Liver (tissue), 8 donors: ENCODE measurements at regions not wholly inside any gene's neighbourhood (a gene's known extent, or its start where the extent isn't known, plus 50 kb on each side); places are given as distances from the start of the nearest gene placed in this dataset.

ENCODE experiments used
- DNase-seq: peaks from one replicate; pipeline ENCODE4 v3.0.0-alpha.2; 2017; ENCODE audit warnings: low spot score
- H3K27ac ChIP-seq, 2 donors: one replicate each; pipeline ENCODE4 v1.7.0; 2013; ENCODE audit warnings: inconsistent platforms in 2 of 2, low read length in 2 of 2, control low read depth in 1 of 2, low read depth in 1 of 2, mild to moderate bottlenecking in 1 of 2
- H3K27me3 ChIP-seq, 4 donors: one replicate each; pipeline versions ENCODE4 v1.6.1 to v1.7.0; 2013; ENCODE audit warnings: low read length in 3 of 4, inconsistent platforms in 1 of 4, mild to moderate bottlenecking in 1 of 4, moderate library complexity in 1 of 4; ENCODE audit not compliant: control insufficient read depth in 4 of 4, insufficient read depth in 4 of 4
- H3K36me3 ChIP-seq, 4 donors: one replicate each; pipeline versions ENCODE4 v1.6.1 to v1.7.0; 2013; ENCODE audit warnings: low read length in 3 of 4, mild to moderate bottlenecking in 3 of 4, low read depth in 1 of 4, moderate library complexity in 1 of 4; ENCODE audit not compliant: control insufficient read depth in 4 of 4, insufficient read depth in 3 of 4
- H3K4me1 ChIP-seq, 4 donors: one replicate each; pipeline versions ENCODE4 v1.6.1 to v1.7.0; 2013; ENCODE audit warnings: low read length in 3 of 4, mild to moderate bottlenecking in 3 of 4, moderate library complexity in 1 of 4; ENCODE audit not compliant: control insufficient read depth in 4 of 4, insufficient read depth in 4 of 4
- H3K4me3 ChIP-seq, 3 donors: one replicate each; pipeline versions ENCODE4 v1.6.1 to v1.7.0; 2013; ENCODE audit warnings: low read length in 3 of 3, control low read depth in 1 of 3, low read depth in 1 of 3, mild to moderate bottlenecking in 1 of 3
- H3K9ac ChIP-seq, 2 donors: one replicate each; pipeline ENCODE4 v1.7.0; 2013; ENCODE audit warnings: low read length in 2 of 2, mild to moderate bottlenecking in 2 of 2, moderate library complexity in 2 of 2, control low read depth in 1 of 2, low read depth in 1 of 2
- H3K9me3 ChIP-seq, 4 donors: one replicate each; pipeline versions ENCODE4 v1.6.1 to v1.7.0; 2013; ENCODE audit warnings: low read length in 3 of 4; ENCODE audit not compliant: control insufficient read depth in 4 of 4
- EGR1 ChIP-seq, 2 donors: IDR thresholded peaks; 2 replicates each; pipeline ENCODE4 v1.6.1; 2016 to 2018; ENCODE audit warnings: antibody characterized with exemption in 2 of 2, low read depth in 2 of 2
- FOXA1 ChIP-seq: IDR thresholded peaks from 2 replicates; pipeline ENCODE4 v1.6.1; 2016; ENCODE audit warnings: antibody characterized with exemption
- FOXA2 ChIP-seq: IDR thresholded peaks from 2 replicates; pipeline ENCODE4 v1.6.1; 2016; ENCODE audit warnings: antibody characterized with exemption
- GABPA ChIP-seq, 2 donors: IDR thresholded peaks in 1 of 2; conservative IDR thresholded peaks in 1 of 2; 2 replicates each; pipeline ENCODE4 v1.6.1; 2016; ENCODE audit warnings: antibody characterized with exemption in 2 of 2, mild to moderate bottlenecking in 1 of 2, moderate library complexity in 1 of 2
- HNF4A ChIP-seq, 2 donors: conservative IDR thresholded peaks; 2 replicates each; pipeline ENCODE4 v1.6.1; 2016; ENCODE audit warnings: antibody characterized with exemption in 2 of 2, mild to moderate bottlenecking in 2 of 2
- HNF4G ChIP-seq: IDR thresholded peaks from 2 replicates; pipeline ENCODE4 v1.6.1; 2016; ENCODE audit warnings: antibody characterized with exemption
- JUND ChIP-seq, 2 donors: IDR thresholded peaks; 2 replicates each; pipeline ENCODE4 v1.6.1; 2016; ENCODE audit warnings: antibody characterized with exemption in 2 of 2
- NR2F2 ChIP-seq: IDR thresholded peaks from 2 replicates; pipeline ENCODE4 v1.6.1; 2016; ENCODE audit warnings: antibody characterized with exemption
- RAD21 ChIP-seq, 2 donors: IDR thresholded peaks; 2 replicates each; pipeline ENCODE4 v1.6.1; 2016; ENCODE audit warnings: antibody characterized with exemption in 2 of 2, mild to moderate bottlenecking in 2 of 2
- RXRA ChIP-seq, 2 donors: IDR thresholded peaks; 2 replicates each; pipeline ENCODE4 v1.6.1; 2017 to 2018; ENCODE audit warnings: antibody characterized with exemption in 2 of 2, mild to moderate bottlenecking in 1 of 2
- SP1 ChIP-seq: IDR thresholded peaks from 2 replicates; pipeline ENCODE4 v1.6.1; 2018; ENCODE audit warnings: antibody characterized with exemption, mild to moderate bottlenecking
- TAF1 ChIP-seq: conservative IDR thresholded peaks from 2 replicates; pipeline ENCODE4 v1.6.1; 2016; ENCODE audit warnings: antibody characterized with exemption, mild to moderate bottlenecking
- YY1 ChIP-seq: IDR thresholded peaks from 2 replicates; pipeline ENCODE4 v1.6.1; 2016; ENCODE audit warnings: antibody characterized with exemption, mild to moderate bottlenecking
- WGBS: extraction: QIAGEN DNeasy Blood & Tissue Kit; methylation state at CpG from one replicate; pipeline ENCODE4 v1.1.7; 2013; 5-methylcytosine and 5-hydroxymethylcytosine counted together
- TF ChIP-seq, protein P1 (sequence below): IDR thresholded peaks from 2 replicates; pipeline ENCODE4 v1.6.1; 2016; ENCODE audit warnings: antibody characterized with exemption
- TF ChIP-seq, protein P2 (sequence below): IDR thresholded peaks from 2 replicates; pipeline ENCODE4 v1.6.1; 2016; ENCODE audit warnings: antibody characterized with exemption
- TF ChIP-seq, protein P3 (sequence below): fragments of 150-350 bp; IDR thresholded peaks from 2 replicates; pipeline ENCODE4 v1.5.1; 2017; ENCODE audit warnings: improper control_type of control experiment, low read depth, low read length; ENCODE audit not compliant: missing input control
- TF ChIP-seq, protein P4 (sequence below): IDR thresholded peaks from 2 replicates; pipeline ENCODE4 v1.6.1; 2016; ENCODE audit warnings: antibody characterized with exemption
- TF ChIP-seq, protein P5 (sequence below): IDR thresholded peaks from 2 replicates; pipeline ENCODE4 v1.6.1; 2016; ENCODE audit warnings: antibody characterized with exemption, mild to moderate bottlenecking
- donor health status: healthy.
- donor health status: healthy.
- donor health status: healthy.
- donor health status: healthy.
- donor health status: healthy.

DNA sequence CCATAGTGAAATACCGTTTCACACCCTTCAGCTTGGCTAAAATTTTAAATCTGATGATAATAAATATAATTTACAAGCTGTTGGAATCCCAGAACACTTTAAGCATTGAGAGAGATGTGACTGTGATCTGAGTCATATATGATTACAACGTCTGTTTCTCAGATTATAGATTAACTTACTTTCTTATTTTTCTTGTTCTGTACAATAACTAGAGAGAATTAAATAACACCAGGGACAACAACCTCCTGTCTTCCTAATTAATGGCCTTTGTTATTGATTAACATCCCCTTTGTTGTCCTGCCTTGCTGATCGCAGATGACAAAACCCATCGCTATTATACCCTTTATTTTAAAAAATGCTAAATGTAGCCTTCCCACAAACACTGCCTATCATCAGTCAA, 87.8 kb upstream of the EZR start:
- H3K4me3 ChIP-seq = no peak overlapping the region
- no peak overlapping the region for H3K9ac ChIP-seq
- peaks cover 2 to 12% (median 8%) of the 10 kb centered on the region in 4 donors for H3K9me3 ChIP-seq
- no peak for DNase-seq
- H3K27ac ChIP-seq = no peak overlapping the region
- WGBS = 86% methylated on average over 4 of the region's 4 CpGs
- H3K4me1 ChIP-seq = no peaks in the 10 kb centered on the region
- H3K36me3 ChIP-seq = no peaks in the 10 kb centered on the region
- TF ChIP-seq, protein P1, sequence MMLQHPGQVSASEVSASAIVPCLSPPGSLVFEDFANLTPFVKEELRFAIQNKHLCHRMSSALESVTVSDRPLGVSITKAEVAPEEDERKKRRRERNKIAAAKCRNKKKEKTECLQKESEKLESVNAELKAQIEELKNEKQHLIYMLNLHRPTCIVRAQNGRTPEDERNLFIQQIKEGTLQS = no peak
- TF ChIP-seq YY1 (no peak), EGR1 (IDR thresholded peaks at IDR 0.05; ENCODE audit: low read depth in 2 of 2) (no peak), GABPA (IDR thresholded peaks at IDR 0.05 in 1 of 2, conservative IDR thresholded peaks at IDR 0.05 in 1 of 2) (no peak), JUND (IDR thresholded peaks at IDR 0.05) (no peak), FOXA1 (no peak), RAD21 (IDR thresholded peaks at IDR 0.05) (no peak), NR2F2 (no peak), SP1 (no peak), HNF4G (no peak), HNF4A (conservative IDR thresholded peaks at IDR 0.05) (no peak), FOXA2 (no peak), TAF1 (no peak), RXRA (IDR thresholded peaks at IDR 0.05) (no peak)
- TF ChIP-seq, protein P2, sequence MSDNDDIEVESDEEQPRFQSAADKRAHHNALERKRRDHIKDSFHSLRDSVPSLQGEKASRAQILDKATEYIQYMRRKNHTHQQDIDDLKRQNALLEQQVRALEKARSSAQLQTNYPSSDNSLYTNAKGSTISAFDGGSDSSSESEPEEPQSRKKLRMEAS = no peak
- TF ChIP-seq, protein P3, sequence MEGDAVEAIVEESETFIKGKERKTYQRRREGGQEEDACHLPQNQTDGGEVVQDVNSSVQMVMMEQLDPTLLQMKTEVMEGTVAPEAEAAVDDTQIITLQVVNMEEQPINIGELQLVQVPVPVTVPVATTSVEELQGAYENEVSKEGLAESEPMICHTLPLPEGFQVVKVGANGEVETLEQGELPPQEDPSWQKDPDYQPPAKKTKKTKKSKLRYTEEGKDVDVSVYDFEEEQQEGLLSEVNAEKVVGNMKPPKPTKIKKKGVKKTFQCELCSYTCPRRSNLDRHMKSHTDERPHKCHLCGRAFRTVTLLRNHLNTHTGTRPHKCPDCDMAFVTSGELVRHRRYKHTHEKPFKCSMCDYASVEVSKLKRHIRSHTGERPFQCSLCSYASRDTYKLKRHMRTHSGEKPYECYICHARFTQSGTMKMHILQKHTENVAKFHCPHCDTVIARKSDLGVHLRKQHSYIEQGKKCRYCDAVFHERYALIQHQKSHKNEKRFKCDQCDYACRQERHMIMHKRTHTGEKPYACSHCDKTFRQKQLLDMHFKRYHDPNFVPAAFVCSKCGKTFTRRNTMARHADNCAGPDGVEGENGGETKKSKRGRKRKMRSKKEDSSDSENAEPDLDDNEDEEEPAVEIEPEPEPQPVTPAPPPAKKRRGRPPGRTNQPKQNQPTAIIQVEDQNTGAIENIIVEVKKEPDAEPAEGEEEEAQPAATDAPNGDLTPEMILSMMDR = no peak
- TF ChIP-seq, protein P4, sequence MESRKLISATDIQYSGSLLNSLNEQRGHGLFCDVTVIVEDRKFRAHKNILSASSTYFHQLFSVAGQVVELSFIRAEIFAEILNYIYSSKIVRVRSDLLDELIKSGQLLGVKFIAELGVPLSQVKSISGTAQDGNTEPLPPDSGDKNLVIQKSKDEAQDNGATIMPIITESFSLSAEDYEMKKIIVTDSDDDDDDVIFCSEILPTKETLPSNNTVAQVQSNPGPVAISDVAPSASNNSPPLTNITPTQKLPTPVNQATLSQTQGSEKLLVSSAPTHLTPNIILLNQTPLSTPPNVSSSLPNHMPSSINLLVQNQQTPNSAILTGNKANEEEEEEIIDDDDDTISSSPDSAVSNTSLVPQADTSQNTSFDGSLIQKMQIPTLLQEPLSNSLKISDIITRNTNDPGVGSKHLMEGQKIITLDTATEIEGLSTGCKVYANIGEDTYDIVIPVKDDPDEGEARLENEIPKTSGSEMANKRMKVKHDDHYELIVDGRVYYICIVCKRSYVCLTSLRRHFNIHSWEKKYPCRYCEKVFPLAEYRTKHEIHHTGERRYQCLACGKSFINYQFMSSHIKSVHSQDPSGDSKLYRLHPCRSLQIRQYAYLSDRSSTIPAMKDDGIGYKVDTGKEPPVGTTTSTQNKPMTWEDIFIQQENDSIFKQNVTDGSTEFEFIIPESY = no peak
- TF ChIP-seq, protein P5, sequence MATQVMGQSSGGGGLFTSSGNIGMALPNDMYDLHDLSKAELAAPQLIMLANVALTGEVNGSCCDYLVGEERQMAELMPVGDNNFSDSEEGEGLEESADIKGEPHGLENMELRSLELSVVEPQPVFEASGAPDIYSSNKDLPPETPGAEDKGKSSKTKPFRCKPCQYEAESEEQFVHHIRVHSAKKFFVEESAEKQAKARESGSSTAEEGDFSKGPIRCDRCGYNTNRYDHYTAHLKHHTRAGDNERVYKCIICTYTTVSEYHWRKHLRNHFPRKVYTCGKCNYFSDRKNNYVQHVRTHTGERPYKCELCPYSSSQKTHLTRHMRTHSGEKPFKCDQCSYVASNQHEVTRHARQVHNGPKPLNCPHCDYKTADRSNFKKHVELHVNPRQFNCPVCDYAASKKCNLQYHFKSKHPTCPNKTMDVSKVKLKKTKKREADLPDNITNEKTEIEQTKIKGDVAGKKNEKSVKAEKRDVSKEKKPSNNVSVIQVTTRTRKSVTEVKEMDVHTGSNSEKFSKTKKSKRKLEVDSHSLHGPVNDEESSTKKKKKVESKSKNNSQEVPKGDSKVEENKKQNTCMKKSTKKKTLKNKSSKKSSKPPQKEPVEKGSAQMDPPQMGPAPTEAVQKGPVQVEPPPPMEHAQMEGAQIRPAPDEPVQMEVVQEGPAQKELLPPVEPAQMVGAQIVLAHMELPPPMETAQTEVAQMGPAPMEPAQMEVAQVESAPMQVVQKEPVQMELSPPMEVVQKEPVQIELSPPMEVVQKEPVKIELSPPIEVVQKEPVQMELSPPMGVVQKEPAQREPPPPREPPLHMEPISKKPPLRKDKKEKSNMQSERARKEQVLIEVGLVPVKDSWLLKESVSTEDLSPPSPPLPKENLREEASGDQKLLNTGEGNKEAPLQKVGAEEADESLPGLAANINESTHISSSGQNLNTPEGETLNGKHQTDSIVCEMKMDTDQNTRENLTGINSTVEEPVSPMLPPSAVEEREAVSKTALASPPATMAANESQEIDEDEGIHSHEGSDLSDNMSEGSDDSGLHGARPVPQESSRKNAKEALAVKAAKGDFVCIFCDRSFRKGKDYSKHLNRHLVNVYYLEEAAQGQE = no peak
- H3K27me3 ChIP-seq = no peaks in the 10 kb centered on the region

- no peak for DNase-seq
- Histone ChIP-seq H3K9ac (no peak overlapping the region), H3K9me3 (peaks cover 2 to 12% (median 8%) of the 10 kb centered on the region in 4 donors), H3K27me3 (no peaks in the 10 kb centered on the region), H3K36me3 (no peaks in the 10 kb centered on the region), H3K4me3 (no peak overlapping the region), H3K27ac (no peak overlapping the region), H3K4me1 (no peaks in the 10 kb centered on the region)
- WGBS = 90% methylated on average over 2 of the region's 2 CpGs
- TF ChIP-seq FOXA1 (no peak), RXRA (IDR thresholded peaks at IDR 0.05) (no peak), EGR1 (IDR thresholded peaks at IDR 0.05; ENCODE audit: low read depth in 2 of 2) (no peak), SP1 (no peak), RAD21 (IDR thresholded peaks at IDR 0.05) (no peak), HNF4G (no peak), TAF1 (no peak), FOXA2 (no peak), NR2F2 (no peak)
- TF ChIP-seq, protein P2 = no peak
- TF ChIP-seq, protein P1 = no peak
- TF ChIP-seq, protein P5 = no peak
Measured at GRCh38 chr6:158905277-158905676, 86.1 kb upstream of the EZR start.
